OCI-LY3 (cell line): ENCODE measurements at regions not wholly inside any gene's neighbourhood (a gene's known extent, or its start where the extent isn't known, plus 50 kb on each side); places are given as distances from the start of the nearest gene placed in this dataset.

Source experiments
- H2AFZ ChIP-seq: fragments of 200-600, 300-600 bp; shearing (Covaris generic); 2 replicates; pipeline ENCODE4 v1.6.0; 2014; ENCODE audit warnings: antibody characterized with exemption, low read depth, low read length
- H3K27ac ChIP-seq: fragments of 200-600, 300-600 bp; sonication (generic); 2 replicates; pipeline ENCODE4 v1.5.1; 2014; ENCODE audit warnings: mild to moderate bottlenecking, low read length, moderate library complexity, mixed read lengths
- H3K27me3 ChIP-seq: fragments of 200-600, 300-600 bp; sonication (generic); 2 replicates; pipeline ENCODE4 v1.6.1; 2014; ENCODE audit warnings: low read depth, low read length, mixed read lengths
- H3K36me3 ChIP-seq: fragments of 200-600, 300-600 bp; sonication (generic); replicated peaks from 2 replicates; pipeline ENCODE3; 2014; ENCODE audit warnings: low read depth, low read length, mixed read lengths
- H3K4me1 ChIP-seq: fragments of 300-600, 200-600 bp; sonication (generic); 2 replicates; pipeline ENCODE4 v1.6.1; 2014; ENCODE audit warnings: low read length, mixed read lengths
- H3K4me2 ChIP-seq: fragments of 200-600, 300-600 bp; sonication (generic); 2 replicates; pipeline ENCODE4 v1.6.1; 2014; ENCODE audit warnings: low read length, mixed read lengths
- H3K4me3 ChIP-seq: fragments of 300-600, 200-600 bp; sonication (generic); 2 replicates; pipeline ENCODE4 v1.5.1; 2014; ENCODE audit warnings: antibody characterized with exemption, mild to moderate bottlenecking, low read length, moderate library complexity
- H3K79me2 ChIP-seq: fragments of 300-600, 200-600 bp; shearing (Covaris generic); 2 replicates; pipeline ENCODE4 v1.6.1; 2014; ENCODE audit warnings: mild to moderate bottlenecking, low read length, mixed read lengths
- H3K9ac ChIP-seq: fragments of 300-600, 200-600 bp; shearing (Covaris generic); 2 replicates; pipeline ENCODE4 v1.6.0; 2014; ENCODE audit warnings: mild to moderate bottlenecking, low read length, moderate library complexity
- H3K9me3 ChIP-seq: fragments of 200-600, 300-600 bp; shearing (Covaris generic); 2 replicates; pipeline ENCODE4 v1.6.1; 2014; ENCODE audit warnings: low read length, mixed read lengths; ENCODE audit not compliant: insufficient read depth
- H4K20me1 ChIP-seq: fragments of 200-600, 300-600 bp; sonication (generic); 2 replicates; pipeline ENCODE4 v1.6.1; 2016; ENCODE audit warnings: low read length, mixed read lengths; ENCODE audit not compliant: insufficient read depth
- EZH2phosphoT487 ChIP-seq: fragments of 200-600 bp; shearing (Covaris generic); IDR thresholded peaks from 2 replicates; pipeline ENCODE4 v1.6.1; 2018; ENCODE audit warnings: antibody characterized with exemption, mixed run types, low read depth
- TF ChIP-seq, protein P1 (sequence below): fragments of 200-600, 300-600 bp; sonication (generic); IDR thresholded peaks from 2 replicates; pipeline ENCODE4 v1.5.1; 2014; ENCODE audit warnings: antibody characterized with exemption, low read length, low read depth

DNA sequence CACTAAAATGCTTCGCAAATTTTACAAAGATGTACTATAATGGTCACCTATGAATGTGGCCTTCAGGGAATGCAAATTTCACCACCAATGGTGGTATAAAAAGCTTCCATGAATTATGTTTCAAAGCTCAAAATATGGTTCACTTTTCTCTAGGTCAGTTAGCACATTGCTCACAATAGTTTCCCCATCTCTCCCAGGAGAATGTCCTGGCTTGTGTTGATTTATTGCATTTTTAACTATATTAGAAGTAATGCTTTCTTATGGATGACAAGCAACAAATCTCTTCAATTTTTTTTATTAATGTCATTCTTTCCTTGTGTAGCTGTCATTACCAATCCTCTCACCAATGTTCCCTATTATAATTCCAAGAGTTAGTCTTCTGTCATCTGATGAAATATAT lies 621.2 kb downstream of the TBC1D4 start:
- Histone ChIP-seq H3K27ac (no peak overlapping the region), H3K4me1 (no peaks in the 10 kb centered on the region), H3K4me2 (no peak overlapping the region), H3K9ac (no peak overlapping the region), H3K9me3 (no peaks in the 10 kb centered on the region), H3K4me3 (no peak overlapping the region), H4K20me1 (no peaks in the 10 kb centered on the region), H2AFZ (no peak overlapping the region), H3K36me3 (no peaks in the 10 kb centered on the region), H3K27me3 (no peaks in the 10 kb centered on the region), H3K79me2 (no peaks in the 10 kb centered on the region)
- TF ChIP-seq, protein P1, sequence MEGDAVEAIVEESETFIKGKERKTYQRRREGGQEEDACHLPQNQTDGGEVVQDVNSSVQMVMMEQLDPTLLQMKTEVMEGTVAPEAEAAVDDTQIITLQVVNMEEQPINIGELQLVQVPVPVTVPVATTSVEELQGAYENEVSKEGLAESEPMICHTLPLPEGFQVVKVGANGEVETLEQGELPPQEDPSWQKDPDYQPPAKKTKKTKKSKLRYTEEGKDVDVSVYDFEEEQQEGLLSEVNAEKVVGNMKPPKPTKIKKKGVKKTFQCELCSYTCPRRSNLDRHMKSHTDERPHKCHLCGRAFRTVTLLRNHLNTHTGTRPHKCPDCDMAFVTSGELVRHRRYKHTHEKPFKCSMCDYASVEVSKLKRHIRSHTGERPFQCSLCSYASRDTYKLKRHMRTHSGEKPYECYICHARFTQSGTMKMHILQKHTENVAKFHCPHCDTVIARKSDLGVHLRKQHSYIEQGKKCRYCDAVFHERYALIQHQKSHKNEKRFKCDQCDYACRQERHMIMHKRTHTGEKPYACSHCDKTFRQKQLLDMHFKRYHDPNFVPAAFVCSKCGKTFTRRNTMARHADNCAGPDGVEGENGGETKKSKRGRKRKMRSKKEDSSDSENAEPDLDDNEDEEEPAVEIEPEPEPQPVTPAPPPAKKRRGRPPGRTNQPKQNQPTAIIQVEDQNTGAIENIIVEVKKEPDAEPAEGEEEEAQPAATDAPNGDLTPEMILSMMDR: no peak
- no peak for TF ChIP-seq EZH2phosphoT487

DNA sequence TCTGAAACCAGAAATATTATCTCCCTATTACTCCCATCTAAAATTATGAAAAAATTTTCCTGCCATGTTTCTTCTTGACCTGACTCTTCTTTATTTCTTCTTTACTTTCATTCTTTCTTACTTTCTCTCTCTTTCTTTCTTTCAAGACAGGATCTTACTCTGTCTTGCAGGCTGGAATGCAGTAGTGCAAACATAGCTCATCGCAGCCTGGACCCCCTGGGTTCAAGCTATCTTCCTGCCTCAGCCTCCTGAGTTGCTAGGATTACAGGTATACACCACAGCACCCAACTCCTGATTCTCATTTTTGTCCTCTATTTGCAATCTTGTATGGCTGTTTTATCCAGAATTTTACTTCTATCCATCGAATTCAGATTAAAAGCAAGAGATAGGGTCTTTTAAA lies 631.1 kb downstream of the TBC1D4 start:
- no peaks in the 10 kb centered on the region for H3K36me3 ChIP-seq
- TF ChIP-seq EZH2phosphoT487: no peak
- TF ChIP-seq, protein P1: no peak
- no peak overlapping the region for H2AFZ ChIP-seq

DNA sequence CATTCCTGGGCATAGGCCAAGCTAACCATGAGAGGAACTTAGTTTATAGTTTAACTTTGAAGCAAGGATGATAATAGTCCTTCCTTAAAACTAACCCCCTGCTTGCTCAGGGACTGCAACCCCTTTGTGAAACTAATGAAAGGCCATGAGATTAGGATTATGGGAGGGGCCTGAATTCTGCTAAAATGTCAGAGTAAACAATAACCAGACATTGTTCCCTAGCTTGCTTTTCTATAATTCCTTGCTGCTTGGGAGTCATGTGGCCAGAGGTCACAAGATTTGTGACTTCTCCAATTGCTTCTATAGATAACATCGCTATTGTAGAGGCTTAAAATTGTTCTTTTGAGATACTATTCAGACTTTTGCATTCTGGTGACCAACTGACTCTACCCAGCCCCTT lies 634.0 kb downstream of the TBC1D4 start:
- no peak overlapping the region for H3K4me3 ChIP-seq
- TF ChIP-seq EZH2phosphoT487: no peak
- TF ChIP-seq, protein P1: no peak
- H2AFZ ChIP-seq: no peak overlapping the region
- no peak overlapping the region for H3K27ac ChIP-seq
- no peaks in the 10 kb centered on the region for H3K79me2 ChIP-seq
- H3K27me3 ChIP-seq: no peaks in the 10 kb centered on the region
- no peak overlapping the region for H3K4me2 ChIP-seq
- no peaks in the 10 kb centered on the region for H4K20me1 ChIP-seq
- 0 out of 2 replicates have a peak, but pooled peaks cover 5% of the 10 kb centered on the region for H3K9me3 ChIP-seq
- no peak overlapping the region for H3K9ac ChIP-seq
- H3K36me3 ChIP-seq: no peaks in the 10 kb centered on the region
- H3K4me1 ChIP-seq: no peaks in the 10 kb centered on the region

More for the DNA sequence above, 631.1 kb downstream of the TBC1D4 start:
- H3K27me3 ChIP-seq: no peaks in the 10 kb centered on the region
- H3K9ac ChIP-seq: no peak overlapping the region
- no peaks in the 10 kb centered on the region for H3K4me1 ChIP-seq
- H3K79me2 ChIP-seq: no peaks in the 10 kb centered on the region
- H4K20me1 ChIP-seq: no peaks in the 10 kb centered on the region
- 0 out of 2 replicates have a peak, but pooled peaks cover 5% of the 10 kb centered on the region for H3K9me3 ChIP-seq
- no peak overlapping the region for H3K4me3 ChIP-seq
- H3K27ac ChIP-seq: no peak overlapping the region
- no peak overlapping the region for H3K4me2 ChIP-seq

DNA sequence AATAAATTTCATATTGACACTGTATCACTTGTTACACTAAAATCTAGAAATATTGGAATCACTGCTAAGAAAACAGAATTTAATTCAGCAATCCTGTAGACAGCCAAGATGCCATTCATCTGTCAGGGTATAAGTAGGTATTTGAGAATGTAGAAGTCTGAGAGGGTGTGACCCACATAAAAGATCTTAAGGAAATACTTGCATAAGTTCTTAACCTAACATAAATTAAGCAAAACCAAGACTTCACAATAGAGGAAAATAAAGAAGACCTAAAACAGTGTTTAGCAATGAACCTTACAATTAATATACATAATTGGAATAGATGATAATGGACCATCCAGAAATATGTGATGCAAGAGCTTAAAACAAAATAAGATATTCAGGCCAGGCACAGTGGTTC lies 636.2 kb downstream of the TBC1D4 start:
- Histone ChIP-seq H3K4me1 (no peaks in the 10 kb centered on the region), H4K20me1 (no peaks in the 10 kb centered on the region), H3K9ac (no peak overlapping the region), H3K36me3 (no peaks in the 10 kb centered on the region), H3K79me2 (no peaks in the 10 kb centered on the region), H3K4me3 (no peak overlapping the region), H3K4me2 (no peak overlapping the region), H3K27me3 (no peaks in the 10 kb centered on the region), H3K27ac (no peak overlapping the region), H3K9me3 (0 out of 2 replicates have a peak, but pooled peaks cover 5% of the 10 kb centered on the region), H2AFZ (no peak overlapping the region)
- no peak for TF ChIP-seq EZH2phosphoT487
- TF ChIP-seq, protein P1: no peak
